H1 (cell line): ENCODE measurements at regions not wholly inside any gene's neighbourhood (a gene's known extent, or its start where the extent isn't known, plus 50 kb on each side); places are given as distances from the start of the nearest gene placed in this dataset.

ENCODE experiments used
- CTCF ChIA-PET: fragments of 300-600 bp; sonication (Branson Sonifier 250); formaldehyde crosslinking; loops from one replicate; lab custom pipeline; 2021; ENCODE audit not compliant: partially characterized antibody; lab: Charles Lee
- POLR2A ChIA-PET: fragments of 300-600 bp; sonication (Branson Sonifier 250); formaldehyde crosslinking; loops from one replicate; lab custom pipeline; 2021; ENCODE audit warnings: inconsistent platforms; ENCODE audit not compliant: partially characterized antibody; lab: Charles Lee
- DNase-seq, 2 experiments: peaks; one replicate each; pipeline versions ENCODE4 v3.0.0 to v3.0.0-alpha.2; 2010 to 2022; ENCODE audit warnings: low spot score in 2 of 2, low read depth in 1 of 2, mixed read lengths in 1 of 2
- FAIRE-seq: peaks from 2 replicates; lab custom pipeline; 2011; peaks lifted over from hg19 to GRCh38; lab: Jason Lieb, UNC
- H2AFZ ChIP-seq: 2 replicates; pipeline ENCODE4 v1.8.1; 2012; ENCODE audit warnings: low read length, inconsistent platforms
- H2AK5ac ChIP-seq: 2 replicates; pipeline ENCODE4 v1.6.1; 2013; ENCODE audit warnings: low read depth, low read length
- H2BK120ac ChIP-seq: replicated peaks from 2 replicates; pipeline ENCODE3; 2013; ENCODE audit warnings: low read depth, low read length, inconsistent platforms
- H2BK12ac ChIP-seq: 2 replicates; pipeline ENCODE4 v1.6.1; 2013; ENCODE audit warnings: low read depth, low read length
- H2BK15ac ChIP-seq: 2 replicates; pipeline ENCODE4 v1.6.1; 2013; ENCODE audit warnings: low read length
- H2BK20ac ChIP-seq: 2 replicates; pipeline ENCODE4 v1.6.1; 2013; ENCODE audit warnings: low read length
- H2BK5ac ChIP-seq: 2 replicates; pipeline ENCODE4 v1.6.1; 2013; ENCODE audit warnings: low read depth, low read length
- H3K14ac ChIP-seq: 2 replicates; pipeline ENCODE4 v1.6.1; 2013; ENCODE audit warnings: inconsistent platforms; ENCODE audit not compliant: insufficient read length
- H3K18ac ChIP-seq: 2 replicates; pipeline ENCODE4 v1.6.1; 2013; ENCODE audit warnings: low read length; ENCODE audit errors: extremely low read depth
- H3K23ac ChIP-seq: 2 replicates; pipeline ENCODE4 v1.6.1; 2013; ENCODE audit warnings: inconsistent platforms; ENCODE audit not compliant: insufficient read length
- H3K23me2 ChIP-seq: 2 replicates; pipeline ENCODE4 v1.6.1; 2013; ENCODE audit warnings: low read depth, low read length
- H3K27ac ChIP-seq: 2 replicates; pipeline ENCODE4 v1.6.1; 2011; ENCODE audit warnings: low read depth, low read length, inconsistent platforms
- H3K27me3 ChIP-seq, 4 experiments: replicated peaks in 1 of 4; 1 replicate in 1 of 4; 2 replicates in 3 of 4; pipeline versions ENCODE4 v1.6.1 to v1.8.1; 2011 to 2013; ENCODE audit warnings: low read length in 3 of 4, mild to moderate bottlenecking in 3 of 4, inconsistent platforms in 2 of 4, mixed read lengths in 2 of 4, moderate library complexity in 1 of 4; ENCODE audit not compliant: control insufficient read depth in 3 of 4, insufficient read depth in 3 of 4; ENCODE audit errors: extremely low read depth in 1 of 4
- H3K36me3 ChIP-seq, 4 experiments: 2 replicates each; pipeline versions ENCODE4 v1.6.1 to v1.8.1; 2011 to 2013; ENCODE audit warnings: mild to moderate bottlenecking in 4 of 4, low read length in 3 of 4, moderate library complexity in 2 of 4, control low read depth in 1 of 4, inconsistent platforms in 1 of 4; ENCODE audit not compliant: insufficient read depth in 4 of 4, control insufficient read depth in 2 of 4
- H3K4ac ChIP-seq: replicated peaks from 2 replicates; pipeline ENCODE3; 2013; ENCODE audit warnings: low read length, low read depth, mixed read lengths, inconsistent platforms; ENCODE audit not compliant: insufficient read length
- H3K4me1 ChIP-seq, 4 experiments: replicated peaks in 1 of 4; 1 replicate in 1 of 4; 2 replicates in 3 of 4; pipeline versions ENCODE4 v1.6.1 to v1.8.1; 2011 to 2013; ENCODE audit warnings: low read length in 3 of 4, inconsistent platforms in 2 of 4, mixed read lengths in 1 of 4; ENCODE audit not compliant: insufficient read depth in 4 of 4, control insufficient read depth in 3 of 4
- H3K4me2 ChIP-seq, 2 experiments: 2 replicates each; pipeline versions ENCODE4 v1.6.1 to v1.8.1; 2011 to 2013; ENCODE audit warnings: low read depth in 2 of 2, low read length in 2 of 2, control low read depth in 1 of 2, inconsistent platforms in 1 of 2, mild to moderate bottlenecking in 1 of 2; ENCODE audit not compliant: insufficient read depth in 1 of 2
- H3K4me3 ChIP-seq, 4 experiments: fragments of 200-600, 300-600 bp in 1 of 4; sonication (generic), shearing (Covaris generic), sonication (Bioruptor Twin) in 1 of 4; 2 replicates each; pipeline versions ENCODE4 v1.5.1 to v1.8.1; 2011 to 2016; ENCODE audit warnings: low read length in 4 of 4, low read depth in 3 of 4, control low read depth in 2 of 4, inconsistent platforms in 2 of 4, mild to moderate bottlenecking in 2 of 4, mixed read lengths in 1 of 4, moderate library complexity in 1 of 4; ENCODE audit not compliant: insufficient read depth in 2 of 4; ENCODE audit errors: extremely low read depth in 1 of 4
- H3K56ac ChIP-seq: replicated peaks from 2 replicates; pipeline ENCODE3; 2013; ENCODE audit warnings: low read depth, mild to moderate bottlenecking, mixed read lengths, low read length, inconsistent platforms; ENCODE audit not compliant: insufficient read length
- H3K79me1 ChIP-seq: 2 replicates; pipeline ENCODE4 v1.6.1; 2013; ENCODE audit warnings: low read depth, low read length, control low read depth
- H3K79me2 ChIP-seq, 2 experiments: 2 replicates each; pipeline versions ENCODE4 v1.6.1 to v1.8.1; 2012 to 2013; ENCODE audit warnings: low read length in 2 of 2, mild to moderate bottlenecking in 2 of 2, inconsistent platforms in 1 of 2; ENCODE audit not compliant: insufficient read depth in 2 of 2, control insufficient read depth in 1 of 2
- H3K9ac ChIP-seq, 4 experiments: replicated peaks in 1 of 4; 1 replicate in 1 of 4; 2 replicates in 3 of 4; pipeline versions ENCODE4 v1.6.1 to v1.8.1; 2011 to 2013; ENCODE audit warnings: low read depth in 3 of 4, low read length in 3 of 4, control low read depth in 2 of 4, mild to moderate bottlenecking in 2 of 4, moderate library complexity in 2 of 4, inconsistent platforms in 1 of 4; ENCODE audit errors: extremely low read depth in 1 of 4
- H3K9me3 ChIP-seq, 2 experiments: 2 replicates each; pipeline versions ENCODE4 v1.6.1 to v1.8.1; 2012 to 2013; ENCODE audit warnings: mild to moderate bottlenecking in 2 of 2, moderate library complexity in 2 of 2, control low read depth in 1 of 2, inconsistent platforms in 1 of 2, low read depth in 1 of 2, low read length in 1 of 2, mixed read lengths in 1 of 2; ENCODE audit not compliant: insufficient read depth in 2 of 2
- H4K20me1 ChIP-seq, 2 experiments: replicated peaks in 1 of 2; 2 replicates each; pipeline versions ENCODE3 to v1.8.1; 2011 to 2013; ENCODE audit warnings: inconsistent platforms in 2 of 2, low read length in 2 of 2, mild to moderate bottlenecking in 1 of 2; ENCODE audit not compliant: insufficient read depth in 2 of 2, control insufficient read depth in 1 of 2
- H4K5ac ChIP-seq: 2 replicates; pipeline ENCODE4 v1.6.1; 2013; ENCODE audit warnings: low read length, low read depth, mixed read lengths, inconsistent platforms; ENCODE audit not compliant: insufficient read length
- H4K8ac ChIP-seq: 2 replicates; pipeline ENCODE4 v1.8.0; 2013; ENCODE audit warnings: mild to moderate bottlenecking, moderate library complexity, low read length, inconsistent platforms; ENCODE audit not compliant: insufficient read depth; ENCODE audit errors: extremely low read depth
- H4K91ac ChIP-seq: replicated peaks from 2 replicates; pipeline ENCODE3; 2013; ENCODE audit warnings: low read length, mixed read lengths, inconsistent platforms; ENCODE audit not compliant: insufficient read length
- BCL11A ChIP-seq, 2 experiments: IDR thresholded peaks; one replicate each; pipeline ENCODE4 v1.6.1; 2011; ENCODE audit warnings: low read depth in 2 of 2, low read length in 2 of 2, mild to moderate bottlenecking in 2 of 2
- CHD1 ChIP-seq: IDR thresholded peaks from 2 replicates; pipeline ENCODE4 v1.6.1; 2012; ENCODE audit warnings: low read depth, low read length, improper control_type of control experiment
- CREB1 ChIP-seq: IDR thresholded peaks from 2 replicates; pipeline ENCODE4 v1.6.1; 2012; ENCODE audit warnings: inconsistent platforms
- EZH2 ChIP-seq: fragments of 200-600 bp; sonication (generic); IDR thresholded peaks from 2 replicates; pipeline ENCODE4 v1.7.1; 2012; ENCODE audit warnings: low read depth, mild to moderate bottlenecking, moderate library complexity, low read length, inconsistent platforms; ENCODE audit not compliant: severe bottlenecking
- GABPA ChIP-seq: IDR thresholded peaks from 2 replicates; pipeline ENCODE4 v1.6.1; 2011; ENCODE audit warnings: mild to moderate bottlenecking, low read length, moderate library complexity, borderline replicate concordance; ENCODE audit not compliant: insufficient read depth
- KDM4A ChIP-seq: IDR thresholded peaks from one replicate; pipeline ENCODE4 v1.7.1; 2012; ENCODE audit warnings: low read depth, mild to moderate bottlenecking, moderate library complexity, low read length, inconsistent platforms; ENCODE audit not compliant: severe bottlenecking
- MAX ChIP-seq: IDR thresholded peaks from 2 replicates; pipeline ENCODE4 v1.6.1; 2012; ENCODE audit warnings: inconsistent platforms
- RAD21 ChIP-seq, 2 experiments: IDR thresholded peaks in 1 of 2; conservative IDR thresholded peaks in 1 of 2; 2 replicates each; pipeline ENCODE4 v1.6.1; 2011; ENCODE audit warnings: low read depth in 2 of 2, low read length in 2 of 2, improper control_type of control experiment in 1 of 2, inconsistent platforms in 1 of 2, mild to moderate bottlenecking in 1 of 2, moderate library complexity in 1 of 2
- TAF7 ChIP-seq: optimal IDR thresholded peaks from 2 replicates; pipeline ENCODE3; 2011; ENCODE audit warnings: low read depth, mild to moderate bottlenecking, inconsistent platforms, low read length, moderate library complexity, borderline replicate concordance
- TBP ChIP-seq: IDR thresholded peaks from 2 replicates; pipeline ENCODE4 v1.6.1; 2011; ENCODE audit warnings: low read depth, low read length, improper control_type of control experiment
- YY1 ChIP-seq: IDR thresholded peaks from 2 replicates; pipeline ENCODE4 v1.6.1; 2011; ENCODE audit warnings: low read depth, mild to moderate bottlenecking, low read length
- WGBS, 2 experiments: shearing (Covaris generic) in 1 of 2; methylation state at CpG; one replicate each; pipeline versions ENCODE4 v1.1.6 to v1.1.7; 2013 to 2015; ENCODE audit warnings: low lambda C conversion rate in 2 of 2, mixed read lengths in 2 of 2, inconsistent platforms in 1 of 2, low coverage in 1 of 2, missing lambda C conversion rate in 1 of 2; ENCODE audit not compliant: insufficient replicate concordance in 2 of 2, insufficient coverage in 1 of 2, insufficient read length in 1 of 2; ENCODE audit errors: extremely low coverage in 1 of 2, missing lambda C conversion rate in 1 of 2; 5-methylcytosine and 5-hydroxymethylcytosine counted together

- Histone ChIP-seq H3K9ac (no peak overlapping the region), H2AK5ac (no peak overlapping the region), H2BK12ac (no peak overlapping the region), H3K23ac (no peak overlapping the region), H3K27me3 (peaks cover 0 to 1% (median 0%) of the 10 kb centered on the region in 4 experiments; a peak in 1 of 7 replicates), H2AFZ (peak overlapping the region; percentile 63; the same call in 1 of the 2 replicates), H3K23me2 (no peaks in the 10 kb centered on the region; the same call in 1 of the 2 replicates), H4K5ac (no peak overlapping the region), H4K8ac (no peak overlapping the region), H2BK15ac (no peak overlapping the region), H3K14ac (no peak overlapping the region), H4K91ac (no peak overlapping the region), H3K36me3 (no peaks in the 10 kb centered on the region), H2BK120ac (no peak overlapping the region), H3K4me1 (no peaks in the 10 kb centered on the region), H3K9me3 (no peaks in the 10 kb centered on the region), H2BK5ac (no peak overlapping the region), H4K20me1 (no peaks in the 10 kb centered on the region), H3K79me1 (no peaks in the 10 kb centered on the region), H3K79me2 (no peaks in the 10 kb centered on the region), H3K56ac (no peak overlapping the region), H2BK20ac (no peak overlapping the region), H3K4ac (no peak overlapping the region), H3K4me2 (no peak overlapping the region), H3K4me3 (no peak overlapping the region), H3K18ac (no peak overlapping the region), H3K27ac (no peak overlapping the region)
- CTCF ChIA-PET: no interaction called here
- POLR2A ChIA-PET: no interaction called here
- FAIRE-seq: no peak
- whole genome bisulfite sequencing, 2 experiments: 93% methylated on average over 2 of the region's 2 CpGs; no CpG with 5 or more reads in 1 of the 2 experiments
- DNase-seq: no peak
- no peak for TF ChIP-seq YY1
- TF ChIP-seq TAF7: no peak
- TF ChIP-seq KDM4A: no peak
- no peak for TF ChIP-seq GABPA
- TF ChIP-seq BCL11A (IDR thresholded peaks at IDR 0.05; ENCODE audit: low read depth in 2 of 2, low read length in 2 of 2): no peak
- TF ChIP-seq RAD21 (IDR thresholded peaks at IDR 0.05 in 1 of 2, conservative IDR thresholded peaks at IDR 0.05 in 1 of 2; ENCODE audit: low read depth in 2 of 2, low read length in 2 of 2): peak in 1 of 2 experiments; percentile 21; a peak in 1 of 4 replicates
- no peak for TF ChIP-seq CREB1
- TF ChIP-seq CHD1: no peak
- no peak for TF ChIP-seq TBP
- no peak for TF ChIP-seq EZH2
- no peak for TF ChIP-seq MAX
These were observed 394.9 kb downstream of the HTR7 start for GRCh38 chr10:90462749-90463470.
